Testis (tissue), 2 donors: ENCODE measurements at regions not wholly inside any gene's neighbourhood (a gene's known extent, or its start where the extent isn't known, plus 50 kb on each side); places are given as distances from the start of the nearest gene placed in this dataset.
"Not testable (repeated sequence)": the region's sequence is repeated elsewhere in the genome, so short reads cannot be mapped to it uniquely, and the experiment has no call there.

Source experiments
- DNase-seq: peaks from one replicate; pipeline ENCODE4 v3.0.0-alpha.2; 2019
- H3K27ac ChIP-seq, 2 donors: fragments of 200-600 bp; sonication (generic); one replicate each; pipeline ENCODE4 v1.5.1; 2019
- H3K27me3 ChIP-seq: fragments of 200-600 bp; sonication (generic); one replicate; pipeline ENCODE4 v1.5.1; 2019
- H3K36me3 ChIP-seq: fragments of 200-600 bp; sonication (generic); one replicate; pipeline ENCODE4 v1.5.1; 2017; ENCODE audit warnings: low read depth; ENCODE audit errors: missing control alignments
- H3K4me1 ChIP-seq: fragments of 200-600 bp; sonication (generic); one replicate; pipeline ENCODE4 v1.5.1; 2019
- H3K4me3 ChIP-seq, 2 donors: fragments of 200-600 bp; sonication (generic); one replicate each; pipeline ENCODE4 v1.5.1; 2017 to 2019
- H3K9me3 ChIP-seq: fragments of 200-600 bp; sonication (generic); one replicate; pipeline ENCODE4 v1.5.1; 2017
- POLR2A ChIP-seq: fragments of 450-650 bp; IDR thresholded peaks from one replicate; pipeline ENCODE4 v1.6.1; 2017; ENCODE audit warnings: antibody characterized with exemption, mild to moderate bottlenecking, moderate library complexity
- WGBS, 2 donors: methylation state at CpG; one replicate each; pipeline ENCODE4 v1.1.5; 2018; 5-methylcytosine and 5-hydroxymethylcytosine counted together
- intact Hi-C: fragments of 100-400 bp; cut with DNase I; formaldehyde crosslinking; loops from one replicate; pipeline ENCODE4 v1.15.1; 2023; ENCODE audit warnings: low total_unique reads
- TF ChIP-seq, protein P1 (sequence below), 3 experiments: fragments of 450-650 bp in 2 of 3; fragments of 200-600 bp in 1 of 3; sonication (generic) in 1 of 3; IDR thresholded peaks; one replicate each; pipeline ENCODE4 v1.5.1; 2016 to 2019; ENCODE audit warnings: antibody characterized with exemption in 3 of 3, mild to moderate bottlenecking in 2 of 3, moderate library complexity in 1 of 3

DNA sequence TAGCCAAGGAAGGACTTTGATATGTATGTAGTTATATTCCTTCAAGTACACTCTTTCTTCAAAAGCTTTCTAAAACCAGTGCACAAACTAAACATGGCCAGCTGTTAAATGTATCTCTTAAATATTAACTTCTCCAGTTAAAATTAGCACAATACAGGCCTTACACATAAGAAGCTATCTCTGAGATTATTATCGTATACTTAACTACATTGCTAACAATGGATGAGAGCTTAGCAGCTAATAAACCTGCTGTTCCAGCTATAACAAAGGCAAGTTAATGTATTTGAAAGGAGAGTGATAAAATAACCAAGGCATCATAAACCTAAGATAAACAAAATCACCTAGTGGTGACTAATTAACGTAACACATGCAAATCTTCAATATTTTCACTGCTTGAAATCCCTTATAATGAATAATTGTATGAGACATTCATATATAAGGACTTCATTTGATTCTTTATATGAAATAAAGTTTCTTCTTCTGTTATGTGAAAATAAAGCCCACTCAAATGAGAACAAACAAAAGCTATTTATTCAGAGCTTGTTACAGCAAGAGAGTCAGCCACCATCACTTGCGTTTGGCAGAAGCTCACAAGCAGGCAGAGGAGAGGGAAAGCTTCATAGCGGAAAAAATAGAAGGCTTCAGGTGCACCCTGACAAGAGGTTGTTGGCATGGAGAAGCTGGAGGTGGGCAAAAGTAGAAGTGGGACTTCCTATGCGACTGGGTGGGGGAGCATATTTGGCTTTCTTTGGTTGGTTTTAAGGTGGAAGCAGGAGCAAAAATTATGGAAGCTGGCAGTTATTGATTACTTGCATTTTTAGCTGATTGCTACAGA lies 274.1 kb upstream of the CHRM3 start:
- no peaks in the 10 kb centered on the region for H3K27me3 ChIP-seq
- no peak for DNase-seq
- H3K9me3 ChIP-seq = no peaks in the 10 kb centered on the region
- intact Hi-C loops = no loop called here
- WGBS, 2 donors = 77 to 79% methylated on average over 5 of the region's 5 CpGs
- H3K27ac ChIP-seq = no peak overlapping the region
- TF ChIP-seq, protein P1, sequence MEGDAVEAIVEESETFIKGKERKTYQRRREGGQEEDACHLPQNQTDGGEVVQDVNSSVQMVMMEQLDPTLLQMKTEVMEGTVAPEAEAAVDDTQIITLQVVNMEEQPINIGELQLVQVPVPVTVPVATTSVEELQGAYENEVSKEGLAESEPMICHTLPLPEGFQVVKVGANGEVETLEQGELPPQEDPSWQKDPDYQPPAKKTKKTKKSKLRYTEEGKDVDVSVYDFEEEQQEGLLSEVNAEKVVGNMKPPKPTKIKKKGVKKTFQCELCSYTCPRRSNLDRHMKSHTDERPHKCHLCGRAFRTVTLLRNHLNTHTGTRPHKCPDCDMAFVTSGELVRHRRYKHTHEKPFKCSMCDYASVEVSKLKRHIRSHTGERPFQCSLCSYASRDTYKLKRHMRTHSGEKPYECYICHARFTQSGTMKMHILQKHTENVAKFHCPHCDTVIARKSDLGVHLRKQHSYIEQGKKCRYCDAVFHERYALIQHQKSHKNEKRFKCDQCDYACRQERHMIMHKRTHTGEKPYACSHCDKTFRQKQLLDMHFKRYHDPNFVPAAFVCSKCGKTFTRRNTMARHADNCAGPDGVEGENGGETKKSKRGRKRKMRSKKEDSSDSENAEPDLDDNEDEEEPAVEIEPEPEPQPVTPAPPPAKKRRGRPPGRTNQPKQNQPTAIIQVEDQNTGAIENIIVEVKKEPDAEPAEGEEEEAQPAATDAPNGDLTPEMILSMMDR (IDR thresholded peaks at IDR 0.05) = no peak
- TF ChIP-seq POLR2A = no peak
- no peak overlapping the region for H3K4me3 ChIP-seq
- H3K4me1 ChIP-seq = no peaks in the 10 kb centered on the region
- no peaks in the 10 kb centered on the region for H3K36me3 ChIP-seq

DNA sequence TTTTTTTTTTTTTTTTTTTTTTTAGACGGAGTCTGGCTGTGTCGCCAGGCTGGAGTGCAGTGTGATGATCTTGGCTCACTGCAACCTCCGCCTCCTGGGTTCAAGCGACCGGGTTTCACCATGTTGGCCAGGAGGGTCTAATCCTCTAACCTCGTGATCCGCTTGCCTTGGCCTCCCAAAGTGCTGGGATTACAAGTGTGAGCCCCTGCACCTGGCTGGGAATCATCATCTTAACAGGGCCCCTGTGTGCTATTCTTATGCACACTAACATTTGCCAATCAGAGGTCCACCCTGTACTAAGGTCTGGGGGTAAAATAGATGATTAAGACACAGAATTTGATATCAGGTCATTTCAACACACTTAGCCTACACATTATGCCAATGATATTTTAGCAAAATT lies 278.7 kb upstream of the CHRM3 start:
- WGBS, 2 donors = 69 to 96% methylated on average over 7 of the region's 7 CpGs
- DNase-seq = no peak

DNA sequence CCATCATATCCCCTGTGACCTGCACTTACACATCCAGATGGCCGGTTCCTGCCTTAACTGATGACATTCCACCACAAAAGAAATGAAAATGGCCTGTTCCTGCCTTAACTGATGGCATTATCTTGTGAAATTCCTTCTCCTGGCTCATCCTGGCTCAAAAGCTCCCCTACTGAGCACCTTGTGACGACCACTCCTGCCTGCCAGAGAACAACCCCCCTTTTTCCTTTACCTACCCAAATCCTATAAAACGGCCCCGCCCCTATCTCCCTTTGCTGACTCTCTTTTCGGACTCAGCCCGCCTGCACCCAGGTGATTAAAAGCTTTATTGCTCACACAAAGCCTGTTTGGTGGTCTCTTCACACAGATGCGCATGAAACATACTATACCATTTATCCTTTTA lies 279.7 kb upstream of the CHRM3 start:
- H3K27me3 ChIP-seq, H3K4me3 ChIP-seq, intact Hi-C loops, H3K4me1 ChIP-seq, H3K36me3 ChIP-seq, H3K27ac ChIP-seq, DNase-seq, H3K9me3 ChIP-seq: not testable (repeated sequence)
- 81% methylated on average over 7 of the region's 7 CpGs for WGBS, 2 donors

More for the DNA sequence above, 278.7 kb upstream of the CHRM3 start:
- Histone ChIP-seq H3K9me3 (no peaks in the 10 kb centered on the region), H3K4me3 (no peak overlapping the region), H3K27ac (no peak overlapping the region), H3K36me3 (no peaks in the 10 kb centered on the region), H3K4me1 (no peaks in the 10 kb centered on the region), H3K27me3 (no peaks in the 10 kb centered on the region)
- TF ChIP-seq, protein P1 (IDR thresholded peaks at IDR 0.05) = no peak
- TF ChIP-seq POLR2A = no peak
- intact Hi-C loops = no loop called here

DNA sequence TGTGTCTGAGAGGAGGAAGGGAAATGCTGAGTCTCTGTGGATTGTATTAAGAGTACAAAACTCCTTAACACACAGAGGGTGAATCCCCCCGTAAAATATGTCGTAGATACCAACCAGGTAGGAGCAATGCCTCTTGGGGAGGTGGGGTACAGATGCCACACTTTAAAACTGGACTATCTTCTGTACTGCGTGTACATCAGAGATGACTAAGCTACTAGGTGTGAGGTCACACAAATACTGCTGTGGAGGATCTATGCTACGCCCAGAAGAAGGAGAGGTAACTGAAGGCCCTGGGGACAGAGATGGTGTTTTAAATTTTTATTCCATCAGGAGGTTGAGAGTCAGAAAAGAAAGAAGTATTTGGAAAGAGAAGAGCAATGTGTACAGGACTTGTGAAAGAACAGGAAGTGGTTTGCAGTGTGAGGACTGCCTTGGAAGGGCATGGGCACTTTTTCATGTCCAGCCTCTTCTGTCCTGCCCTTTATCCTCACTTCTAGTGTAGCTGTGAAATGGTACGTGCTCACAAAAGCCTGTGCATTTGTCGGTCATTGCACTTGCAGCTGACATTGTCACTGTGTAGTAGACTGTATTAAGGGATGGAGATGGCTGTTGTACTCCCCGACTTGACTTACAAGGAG lies 287.8 kb upstream of the CHRM3 start:
- 84 to 94% methylated on average over 7 of the region's 7 CpGs for WGBS, 2 donors
- no peak overlapping the region for H3K27ac ChIP-seq
- no peaks in the 10 kb centered on the region for H3K27me3 ChIP-seq
- H3K36me3 ChIP-seq = no peaks in the 10 kb centered on the region
- no peaks in the 10 kb centered on the region for H3K4me1 ChIP-seq
- DNase-seq = no peak
- TF ChIP-seq POLR2A = no peak
- TF ChIP-seq, protein P1 (IDR thresholded peaks at IDR 0.05) = no peak
- intact Hi-C loops = no loop called here
- no peak overlapping the region for H3K4me3 ChIP-seq
- no peaks in the 10 kb centered on the region for H3K9me3 ChIP-seq

DNA sequence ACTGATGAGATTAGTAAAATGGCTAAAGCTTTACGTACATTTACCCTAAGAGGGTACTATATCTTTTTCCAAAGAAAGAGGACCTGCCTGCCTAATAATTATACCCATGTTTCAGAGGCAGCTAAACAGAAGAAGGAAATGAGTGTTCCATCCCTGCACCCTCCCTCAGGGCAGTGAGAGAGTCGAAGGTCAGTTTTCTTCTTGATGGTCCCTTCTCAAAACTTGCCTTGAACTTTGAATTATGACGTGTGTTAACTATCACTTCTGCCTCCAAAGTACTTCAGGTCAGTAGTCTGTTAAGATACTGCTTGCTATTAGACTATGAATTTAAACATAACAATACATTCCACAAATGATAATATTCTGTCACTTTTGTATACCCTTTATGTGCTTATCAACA lies 294.8 kb upstream of the CHRM3 start:
- Histone ChIP-seq H3K4me3 (no peak overlapping the region), H3K27ac (no peak overlapping the region), H3K9me3 (no peaks in the 10 kb centered on the region), H3K4me1 (no peaks in the 10 kb centered on the region), H3K27me3 (no peaks in the 10 kb centered on the region), H3K36me3 (no peaks in the 10 kb centered on the region)
- intact Hi-C loops = no loop called here
- WGBS, 2 donors = 69 to 70% methylated on average over 3 of the region's 3 CpGs
- DNase-seq = no peak
- TF ChIP-seq, protein P1 (IDR thresholded peaks at IDR 0.05) = no peak
- TF ChIP-seq POLR2A = no peak
